ENCODE measurements at regions not wholly inside any gene's neighbourhood (a gene's known extent, or its start where the extent isn't known, plus 50 kb on each side); places are given as distances from the start of the nearest gene placed in this dataset.

DNA sequence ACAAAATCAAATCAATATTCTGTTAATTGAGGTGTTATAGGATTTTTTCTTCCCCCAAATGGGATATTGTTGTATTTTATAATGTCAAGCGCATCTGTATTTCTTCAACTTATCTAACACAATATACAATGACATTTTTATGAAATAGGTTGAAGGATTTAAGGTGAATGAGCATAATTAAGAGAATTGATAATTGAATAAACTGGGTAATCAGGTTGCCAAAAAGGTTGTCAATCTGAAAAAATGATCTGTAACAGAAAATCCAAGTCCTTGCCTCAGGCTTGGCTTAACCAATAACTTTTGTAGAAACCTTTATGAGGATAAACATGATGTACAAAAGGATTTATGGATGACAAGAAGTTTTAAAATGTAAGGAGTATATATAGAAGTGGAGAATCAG, 1101.7 kb upstream of the EYS start:
- in situ Hi-C loops (cut with MboI) = no loop called here

More for the DNA sequence above, 1101.7 kb upstream of the EYS start:
- no peak for ATAC-seq
- Histone ChIP-seq H3K4me2 (ENCODE audit: insufficient read depth, low read length) (no peak overlapping the region), H3K9me3 (replicated peaks; ENCODE audit: control insufficient read depth, insufficient read depth, low read depth, low read length) (no peaks in the 10 kb centered on the region), H3K27me3 (ENCODE audit: control insufficient read depth in 2 of 2, insufficient read depth in 2 of 2, low read length in 2 of 2) (no peaks in the 10 kb centered on the region), H3K27ac (ENCODE audit: extremely low read depth, low read depth, low read length) (no peak overlapping the region), H3K9ac (ENCODE audit: insufficient read depth in 1 of 2, low read depth in 2 of 2, low read length in 2 of 2) (no peak overlapping the region), H3K9me1 (ENCODE audit: control insufficient read depth, insufficient read depth, low read length) (no peaks in the 10 kb centered on the region), H3K36me3 (ENCODE audit: control insufficient read depth, insufficient read depth, low read length) (no peaks in the 10 kb centered on the region), H3K4me1 (replicated peaks in 1 of 2; ENCODE audit: control insufficient read depth in 2 of 2, insufficient read depth in 2 of 2, low read length in 2 of 2) (no peaks in the 10 kb centered on the region), H2AFZ (ENCODE audit: low read depth, low read length) (no peak overlapping the region), H4K20me1 (replicated peaks; ENCODE audit: control insufficient read depth, insufficient read depth, low read length) (no peaks in the 10 kb centered on the region), H3K4me3 (no peak overlapping the region), H3K79me2 (ENCODE audit: control insufficient read depth, insufficient read depth, low read length) (no peaks in the 10 kb centered on the region)
- ChIA-PET CTCF (ENCODE audit: low intra/inter-chr PET ratio) (no interaction called here), POLR2A (no interaction called here)
- 0% methylated on average over 1 of the region's 1 CpG for WGBS (ENCODE audit: insufficient coverage, low coverage, missing lambda C conversion rate)
- intact Hi-C loops (cut with micrococcal nuclease) = no loop called here
- BruUV-seq (replicated peaks) = no TSS peak
- no peak for DNase-seq (ENCODE audit: extremely low read depth in 1 of 4, low spot score in 3 of 4)
- TF ChIP-seq ZNF280B (CRISPR knock-in tag; IDR thresholded peaks at IDR 0.05) (no peak), ZNF696 (CRISPR knock-in tag; conservative IDR thresholded peaks at IDR 0.05) (no peak), ZNF324 (CRISPR knock-in tag; IDR thresholded peaks at IDR 0.05) (no peak), ZNF175 (CRISPR knock-in tag; IDR thresholded peaks at IDR 0.05; ENCODE audit: low read depth) (no peak), ZNF655 (CRISPR knock-in tag; IDR thresholded peaks at IDR 0.05) (no peak), CTCFL (IDR thresholded peaks at IDR 0.05; ENCODE audit: borderline replicate concordance, insufficient read depth, low read depth, low read length, poor library complexity, severe bottlenecking) (no peak), ZFP36 (IDR thresholded peaks at IDR 0.05; ENCODE audit: low read depth, low read length, partially characterized antibody) (no peak), SMAD1 (IDR thresholded peaks at IDR 0.05; ENCODE audit: low read depth, low read length, partially characterized antibody) (no peak), C11orf30 (IDR thresholded peaks at IDR 0.05; ENCODE audit: low read depth) (no peak), HNRNPLL (IDR thresholded peaks at IDR 0.05; ENCODE audit: low read depth, low read length, poor library complexity, severe bottlenecking) (no peak), ZNF668 (CRISPR knock-in tag; IDR thresholded peaks at IDR 0.05) (no peak), FOXJ3 (CRISPR knock-in tag; IDR thresholded peaks at IDR 0.05) (no peak)
- TF ChIP-seq, protein P1, sequence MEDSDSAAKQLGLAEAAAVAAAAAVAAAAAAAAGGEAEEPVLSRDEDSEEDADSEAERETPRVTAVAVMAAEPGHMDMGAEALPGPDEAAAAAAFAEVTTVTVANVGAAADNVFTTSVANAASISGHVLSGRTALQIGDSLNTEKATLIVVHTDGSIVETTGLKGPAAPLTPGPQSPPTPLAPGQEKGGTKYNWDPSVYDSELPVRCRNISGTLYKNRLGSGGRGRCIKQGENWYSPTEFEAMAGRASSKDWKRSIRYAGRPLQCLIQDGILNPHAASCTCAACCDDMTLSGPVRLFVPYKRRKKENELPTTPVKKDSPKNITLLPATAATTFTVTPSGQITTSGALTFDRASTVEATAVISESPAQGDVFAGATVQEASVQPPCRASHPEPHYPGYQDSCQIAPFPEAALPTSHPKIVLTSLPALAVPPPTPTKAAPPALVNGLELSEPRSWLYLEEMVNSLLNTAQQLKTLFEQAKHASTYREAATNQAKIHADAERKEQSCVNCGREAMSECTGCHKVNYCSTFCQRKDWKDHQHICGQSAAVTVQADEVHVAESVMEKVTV (CRISPR knock-in tag; IDR thresholded peaks at IDR 0.05) = no peak
- FAIRE-seq = no peak

Measured in K562 (cell line).